Smooth muscle cell (in vitro differentiated cells): ENCODE measurements at regions not wholly inside any gene's neighbourhood (a gene's known extent, or its start where the extent isn't known, plus 50 kb on each side); places are given as distances from the start of the nearest gene placed in this dataset.

Source experiments
- DNase-seq: peaks from one replicate; lab custom pipeline; 2025; ENCODE audit not compliant: unreplicated experiment; lab: John Stamatoyannopoulos, UW
- H2AFZ ChIP-seq: fragments of 200-600 bp; sonication (generic); 2 replicates; pipeline ENCODE4 v1.6.0; 2016; ENCODE audit warnings: antibody characterized with exemption, low read depth, mild to moderate bottlenecking
- H3F3A ChIP-seq: fragments of 200-600 bp; sonication (generic); 2 replicates; pipeline ENCODE4 v1.6.0; 2017; ENCODE audit warnings: antibody characterized with exemption, low read depth
- H3K27ac ChIP-seq: fragments of 200-600 bp; sonication (generic); 2 replicates; pipeline ENCODE4 v1.5.1; 2016; ENCODE audit warnings: low read depth, mild to moderate bottlenecking
- H3K27me3 ChIP-seq: fragments of 200-600 bp; sonication (generic); 2 replicates; pipeline ENCODE4 v1.6.1; 2016; ENCODE audit warnings: low read depth, mild to moderate bottlenecking
- H3K36me3 ChIP-seq: fragments of 200-600 bp; sonication (generic); 2 replicates; pipeline ENCODE4 v1.5.1; 2016; ENCODE audit warnings: low read depth
- H3K4me1 ChIP-seq: fragments of 200-600 bp; sonication (generic); 2 replicates; pipeline ENCODE4 v1.5.1; 2016; ENCODE audit warnings: low read depth
- H3K4me2 ChIP-seq: fragments of 200-600 bp; sonication (generic); 2 replicates; pipeline ENCODE4 v1.6.0; 2016; ENCODE audit warnings: mild to moderate bottlenecking
- H3K4me3 ChIP-seq: fragments of 200-600 bp; sonication (generic); 2 replicates; pipeline ENCODE4 v1.5.1; 2016; ENCODE audit warnings: mild to moderate bottlenecking
- H3K79me2 ChIP-seq: fragments of 200-600 bp; sonication (generic); 2 replicates; pipeline ENCODE4 v1.6.0; 2016; ENCODE audit warnings: low read depth, mild to moderate bottlenecking
- H3K9ac ChIP-seq: fragments of 200-600 bp; sonication (generic); 2 replicates; pipeline ENCODE4 v1.6.0; 2016; ENCODE audit warnings: low read depth
- H3K9me3 ChIP-seq: fragments of 200-600 bp; sonication (generic); replicated peaks from 2 replicates; pipeline ENCODE4 v1.5.1; 2016; ENCODE audit warnings: low read depth
- H4K20me1 ChIP-seq: fragments of 200-600 bp; sonication (generic); 2 replicates; pipeline ENCODE4 v1.6.0; 2016; ENCODE audit warnings: low read depth
- CTCF ChIP-seq: fragments of 200-600 bp; sonication (generic); IDR thresholded peaks from 2 replicates; pipeline ENCODE4 v1.5.1; 2017; ENCODE audit warnings: borderline replicate concordance, mild to moderate bottlenecking, antibody characterized with exemption; ENCODE audit not compliant: insufficient read depth, poor library complexity, severe bottlenecking
- WGBS: methylation state at CpG from one replicate; pipeline ENCODE4 v1.1.7; 2016; ENCODE audit warnings: low lambda C conversion rate; 5-methylcytosine and 5-hydroxymethylcytosine counted together

GRCh38 chr18:25929787-25930186 lies 160.6 kb downstream of the SS18 start:
- DNase-seq = no peak
- Histone ChIP-seq H3K9ac (no peak overlapping the region), H3K9me3 (no peaks in the 10 kb centered on the region), H3F3A (no peaks in the 10 kb centered on the region), H3K36me3 (no peaks in the 10 kb centered on the region), H2AFZ (no peak overlapping the region), H3K27me3 (no peaks in the 10 kb centered on the region), H4K20me1 (no peaks in the 10 kb centered on the region), H3K79me2 (no peaks in the 10 kb centered on the region), H3K4me1 (no peaks in the 10 kb centered on the region), H3K4me3 (no peak overlapping the region), H3K4me2 (no peak overlapping the region), H3K27ac (no peak overlapping the region)
- 67% methylated on average over 2 of the region's 2 CpGs for WGBS
- no peak for TF ChIP-seq CTCF

- 81% methylated on average over 2 of the region's 2 CpGs for WGBS
- no peak for TF ChIP-seq CTCF
- Histone ChIP-seq H2AFZ (no peak overlapping the region), H3K79me2 (no peaks in the 10 kb centered on the region), H3K27me3 (no peaks in the 10 kb centered on the region), H4K20me1 (no peaks in the 10 kb centered on the region), H3K9ac (no peak overlapping the region), H3K9me3 (no peaks in the 10 kb centered on the region), H3K4me2 (no peak overlapping the region), H3K36me3 (no peaks in the 10 kb centered on the region), H3K27ac (no peak overlapping the region), H3F3A (no peaks in the 10 kb centered on the region), H3K4me1 (no peaks in the 10 kb centered on the region), H3K4me3 (no peak overlapping the region)
- DNase-seq = no peak
Observed at GRCh38 chr18:25927830-25928229, 162.6 kb downstream of the SS18 start.

- DNase-seq = no peak
- H3K9ac ChIP-seq = no peak overlapping the region
- WGBS = 94% methylated on average over 4 of the region's 4 CpGs
Observed at GRCh38 chr18:25923193-25923592, 167.2 kb downstream of the SS18 start.

More at GRCh38 chr18:25923193-25923592, 167.2 kb downstream of the SS18 start:
- no peak overlapping the region for H3K27ac ChIP-seq
- H2AFZ ChIP-seq = no peak overlapping the region
- H3K4me3 ChIP-seq = no peak overlapping the region
- TF ChIP-seq CTCF = no peak
- no peaks in the 10 kb centered on the region for H3K9me3 ChIP-seq
- H3K36me3 ChIP-seq = no peaks in the 10 kb centered on the region
- H3K4me1 ChIP-seq = no peaks in the 10 kb centered on the region
- H4K20me1 ChIP-seq = no peaks in the 10 kb centered on the region
- H3F3A ChIP-seq = no peaks in the 10 kb centered on the region
- no peaks in the 10 kb centered on the region for H3K27me3 ChIP-seq
- H3K4me2 ChIP-seq = no peak overlapping the region
- no peaks in the 10 kb centered on the region for H3K79me2 ChIP-seq
